Loucy (cell line): ENCODE measurements at regions not wholly inside any gene's neighbourhood (a gene's known extent, or its start where the extent isn't known, plus 50 kb on each side); places are given as distances from the start of the nearest gene placed in this dataset.

ENCODE experiments used
- H2AFZ ChIP-seq: fragments of 200-600 bp; sonication (generic); 2 replicates; pipeline ENCODE4 v1.6.0; 2016; ENCODE audit warnings: antibody characterized with exemption, mild to moderate bottlenecking, low read length, moderate library complexity
- H3F3A ChIP-seq: fragments of 200-600 bp; 2 replicates; pipeline ENCODE4 v1.6.0; 2016; ENCODE audit warnings: antibody characterized with exemption, low read depth, mild to moderate bottlenecking
- H3K27me3 ChIP-seq: fragments of 200-600 bp; sonication (generic); 2 replicates; pipeline ENCODE4 v1.6.1; 2014; ENCODE audit warnings: low read length, mild to moderate bottlenecking; ENCODE audit not compliant: insufficient read depth, poor library complexity, severe bottlenecking
- H3K36me3 ChIP-seq: fragments of 200-600 bp; sonication (generic); 2 replicates; pipeline ENCODE4 v1.6.1; 2016; ENCODE audit warnings: low read length; ENCODE audit not compliant: insufficient read depth
- H3K4me1 ChIP-seq: fragments of 200-600 bp; sonication (generic); 2 replicates; pipeline ENCODE4 v1.5.1; 2014; ENCODE audit warnings: low read length, mild to moderate bottlenecking; ENCODE audit not compliant: insufficient read depth, poor library complexity, severe bottlenecking
- H3K4me2 ChIP-seq: fragments of 200-600 bp; sonication (generic); 2 replicates; pipeline ENCODE4 v1.6.0; 2014; ENCODE audit warnings: antibody characterized with exemption, low read length, low read depth, mild to moderate bottlenecking; ENCODE audit not compliant: poor library complexity, severe bottlenecking
- H3K4me3 ChIP-seq: fragments of 200-600 bp; sonication (generic); 2 replicates; pipeline ENCODE4 v1.5.1; 2014; ENCODE audit warnings: low read length, mild to moderate bottlenecking, mixed read lengths; ENCODE audit not compliant: poor library complexity, severe bottlenecking
- H3K79me2 ChIP-seq: fragments of 200-600 bp; sonication (generic); 2 replicates; pipeline ENCODE4 v1.6.1; 2014; ENCODE audit warnings: low read length; ENCODE audit not compliant: insufficient read depth
- H3K9ac ChIP-seq: fragments of 200-600 bp; sonication (generic); 2 replicates; pipeline ENCODE4 v1.6.0; 2014; ENCODE audit warnings: mild to moderate bottlenecking, low read depth, low read length, moderate library complexity; ENCODE audit not compliant: poor library complexity, severe bottlenecking
- H3K9me2 ChIP-seq: fragments of 200-600 bp; sonication (generic); replicated peaks from 2 replicates; pipeline ENCODE4 v1.6.1; 2016; ENCODE audit warnings: low read depth, low read length, mixed read lengths
- H3K9me3 ChIP-seq: fragments of 200-600 bp; sonication (generic); 2 replicates; pipeline ENCODE4 v1.6.1; 2014; ENCODE audit warnings: mild to moderate bottlenecking, antibody characterized with exemption, low read length, low read depth; ENCODE audit not compliant: insufficient read depth
- H4K20me1 ChIP-seq: fragments of 200-600 bp; sonication (generic); 2 replicates; pipeline ENCODE4 v1.6.0; 2014; ENCODE audit warnings: antibody characterized with exemption, low read length, mild to moderate bottlenecking; ENCODE audit not compliant: insufficient read depth, poor library complexity, severe bottlenecking
- EZH2phosphoT487 ChIP-seq: fragments of 200-600 bp; IDR thresholded peaks from 2 replicates; pipeline ENCODE4 v1.6.1; 2018; ENCODE audit warnings: antibody characterized with exemption, mild to moderate bottlenecking, moderate library complexity, borderline replicate concordance
- TF ChIP-seq, protein P1 (sequence below): fragments of 200-600 bp; sonication (generic); conservative IDR thresholded peaks from 2 replicates; pipeline ENCODE4 v1.5.1; 2014; ENCODE audit warnings: mild to moderate bottlenecking, antibody characterized with exemption, low read length

DNA sequence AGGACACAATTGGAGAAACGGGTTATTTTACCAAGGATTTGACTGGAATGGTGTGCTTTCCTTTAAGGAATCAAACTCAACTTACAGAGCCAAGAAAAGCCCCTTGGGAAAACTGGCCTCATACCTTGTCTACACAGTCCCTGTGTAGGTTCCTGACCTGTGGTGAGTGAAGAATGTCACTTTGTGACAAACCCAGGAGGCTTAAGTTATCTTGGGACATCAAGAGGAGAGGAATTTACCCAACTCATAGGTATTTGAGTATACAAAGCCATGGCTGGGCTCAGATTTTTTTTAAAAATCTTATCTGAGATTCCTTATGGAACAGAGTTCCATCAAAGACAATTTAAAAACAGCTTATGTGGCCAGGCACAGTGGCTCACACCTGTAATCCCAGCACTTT is 112.1 kb downstream of the EIF4E start:
- Histone ChIP-seq H3K9me2 (no peaks in the 10 kb centered on the region), H3K4me2 (no peak overlapping the region), H3K36me3 (no peaks in the 10 kb centered on the region), H3K4me3 (no peak overlapping the region), H3K4me1 (no peaks in the 10 kb centered on the region), H2AFZ (no peak overlapping the region), H3K9ac (no peak overlapping the region), H3F3A (no peaks in the 10 kb centered on the region), H3K27me3 (no peaks in the 10 kb centered on the region), H3K79me2 (no peaks in the 10 kb centered on the region), H4K20me1 (no peaks in the 10 kb centered on the region), H3K9me3 (peaks cover 5% of the 10 kb centered on the region; the same call in 1 of the 2 replicates)
- no peak for TF ChIP-seq EZH2phosphoT487
- TF ChIP-seq, protein P1, sequence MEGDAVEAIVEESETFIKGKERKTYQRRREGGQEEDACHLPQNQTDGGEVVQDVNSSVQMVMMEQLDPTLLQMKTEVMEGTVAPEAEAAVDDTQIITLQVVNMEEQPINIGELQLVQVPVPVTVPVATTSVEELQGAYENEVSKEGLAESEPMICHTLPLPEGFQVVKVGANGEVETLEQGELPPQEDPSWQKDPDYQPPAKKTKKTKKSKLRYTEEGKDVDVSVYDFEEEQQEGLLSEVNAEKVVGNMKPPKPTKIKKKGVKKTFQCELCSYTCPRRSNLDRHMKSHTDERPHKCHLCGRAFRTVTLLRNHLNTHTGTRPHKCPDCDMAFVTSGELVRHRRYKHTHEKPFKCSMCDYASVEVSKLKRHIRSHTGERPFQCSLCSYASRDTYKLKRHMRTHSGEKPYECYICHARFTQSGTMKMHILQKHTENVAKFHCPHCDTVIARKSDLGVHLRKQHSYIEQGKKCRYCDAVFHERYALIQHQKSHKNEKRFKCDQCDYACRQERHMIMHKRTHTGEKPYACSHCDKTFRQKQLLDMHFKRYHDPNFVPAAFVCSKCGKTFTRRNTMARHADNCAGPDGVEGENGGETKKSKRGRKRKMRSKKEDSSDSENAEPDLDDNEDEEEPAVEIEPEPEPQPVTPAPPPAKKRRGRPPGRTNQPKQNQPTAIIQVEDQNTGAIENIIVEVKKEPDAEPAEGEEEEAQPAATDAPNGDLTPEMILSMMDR, result no peak

DNA sequence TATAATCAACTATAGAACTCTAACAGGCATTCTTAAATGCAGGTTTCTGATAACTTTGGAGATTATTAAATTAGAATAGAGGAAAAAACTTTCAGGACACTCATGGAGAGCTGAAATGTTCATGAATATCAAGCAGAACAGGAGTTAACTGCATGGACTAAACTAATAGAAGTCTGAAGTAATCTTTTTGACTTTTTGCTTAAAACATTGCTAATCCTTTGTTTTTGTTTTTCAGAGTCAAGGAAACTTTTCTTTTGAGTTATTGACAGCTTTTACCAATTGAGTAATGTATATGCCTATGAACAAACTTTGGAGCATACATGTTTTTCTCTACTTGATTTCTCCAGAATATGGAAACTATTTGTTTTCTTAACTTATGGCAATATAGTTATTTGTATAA is 112.5 kb downstream of the EIF4E start:
- Histone ChIP-seq H3K9me2 (no peaks in the 10 kb centered on the region), H3K27me3 (no peaks in the 10 kb centered on the region), H2AFZ (no peak overlapping the region), H3K36me3 (no peaks in the 10 kb centered on the region), H3K79me2 (no peaks in the 10 kb centered on the region), H3K9ac (no peak overlapping the region), H3K4me1 (no peaks in the 10 kb centered on the region), H3K9me3 (peaks cover 5% of the 10 kb centered on the region; the same call in 1 of the 2 replicates), H4K20me1 (no peaks in the 10 kb centered on the region), H3F3A (no peaks in the 10 kb centered on the region), H3K4me2 (no peak overlapping the region), H3K4me3 (no peak overlapping the region)
- no peak for TF ChIP-seq EZH2phosphoT487
- TF ChIP-seq, protein P1, result no peak

DNA sequence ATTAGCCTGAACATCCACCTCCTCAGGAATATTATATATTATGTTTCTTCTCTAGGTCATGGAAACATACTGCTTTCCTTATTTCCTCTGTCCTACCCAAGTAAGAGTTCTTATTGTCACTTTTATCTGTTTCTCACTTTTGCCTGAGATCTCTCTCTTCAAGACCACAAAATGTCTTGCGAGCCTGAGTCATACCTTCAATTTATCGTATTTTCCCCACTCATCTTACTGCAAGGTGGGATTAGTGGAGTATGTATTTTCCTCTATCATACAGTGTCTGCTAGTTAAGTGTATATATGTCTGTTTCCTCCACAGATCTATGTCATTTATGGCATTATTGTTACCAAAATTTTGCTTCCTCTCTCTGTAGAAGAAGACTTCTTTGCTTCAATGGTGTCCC is 124.5 kb downstream of the EIF4E start:
- no peaks in the 10 kb centered on the region for H3F3A ChIP-seq
- no peaks in the 10 kb centered on the region for H3K9me2 ChIP-seq
- H2AFZ ChIP-seq, result no peak overlapping the region
- no peaks in the 10 kb centered on the region for H3K9me3 ChIP-seq
- H3K36me3 ChIP-seq, result no peaks in the 10 kb centered on the region
- H3K9ac ChIP-seq, result no peak overlapping the region
- no peaks in the 10 kb centered on the region for H4K20me1 ChIP-seq
- TF ChIP-seq, protein P1, result no peak
- no peak for TF ChIP-seq EZH2phosphoT487
- no peak overlapping the region for H3K4me2 ChIP-seq
- H3K27me3 ChIP-seq, result no peaks in the 10 kb centered on the region
- H3K4me1 ChIP-seq, result no peaks in the 10 kb centered on the region
- no peak overlapping the region for H3K4me3 ChIP-seq
- H3K79me2 ChIP-seq, result no peaks in the 10 kb centered on the region
